HEK293T (cell line): ENCODE measurements at regions not wholly inside any gene's neighbourhood (a gene's known extent, or its start where the extent isn't known, plus 50 kb on each side); places are given as distances from the start of the nearest gene placed in this dataset.

Experiments used
- CTBP1 ChIP-seq: fragments of 450-650 bp; IDR thresholded peaks from 2 replicates; pipeline ENCODE4 v1.6.1; 2016; ENCODE audit warnings: borderline replicate concordance
- SP1 ChIP-seq: fragments of 450-650 bp; IDR thresholded peaks from 2 replicates; pipeline ENCODE4 v1.6.1; 2017

GRCh38 chr9:108045851-108046250 lies 556.3 kb upstream of the KLF4 start:
- no peak for TF ChIP-seq CTBP1
- no peak for TF ChIP-seq SP1
